PC-9 (cell line): ENCODE measurements at regions not wholly inside any gene's neighbourhood (a gene's known extent, or its start where the extent isn't known, plus 50 kb on each side); places are given as distances from the start of the nearest gene placed in this dataset.

Source experiments
- BruUV-seq: library from RNA; stranded (reverse); fragments of 400-500 nt; replicated peaks from 2 replicates; lab custom pipeline; 2021; lab: Mats Ljungman, UMichigan
- CTCF ChIA-PET: fragments of 300-600 bp; sonication (Branson Sonifier 250); formaldehyde crosslinking; loops from one replicate; lab custom pipeline; 2022; ENCODE audit warnings: antibody characterized with exemption; lab: Charles Lee
- POLR2A ChIA-PET: fragments of 300-600 bp; sonication (Branson Sonifier 250); formaldehyde crosslinking; loops from one replicate; lab custom pipeline; 2022; ENCODE audit warnings: antibody characterized with exemption; ENCODE audit not compliant: unreplicated experiment; lab: Charles Lee
- DNase-seq, 2 experiments: peaks; one replicate each; pipeline versions ENCODE4 v3.0.0 to v3.0.0-alpha.2; 2015 to 2022; ENCODE audit warnings: mixed read lengths in 1 of 2
- H2AFZ ChIP-seq: fragments of 200-600 bp; sonication (generic); 2 replicates; pipeline ENCODE4 v1.8.1; 2017; ENCODE audit warnings: antibody characterized with exemption
- H3F3A ChIP-seq: fragments of 200-600 bp; sonication (generic); 2 replicates; pipeline ENCODE4 v1.8.1; 2017; ENCODE audit warnings: antibody characterized with exemption, mild to moderate bottlenecking, low read depth; ENCODE audit not compliant: insufficient read depth
- H3K27ac ChIP-seq: fragments of 200-600 bp; sonication (generic); 2 replicates; pipeline ENCODE4 v1.6.1; 2016; ENCODE audit warnings: mixed run types
- H3K27me3 ChIP-seq: fragments of 200-600 bp; sonication (generic); 2 replicates; pipeline ENCODE4 v1.6.1; 2016; ENCODE audit warnings: low read depth, mixed run types; ENCODE audit not compliant: insufficient read depth
- H3K36me3 ChIP-seq: fragments of 200-600 bp; sonication (generic); 2 replicates; pipeline ENCODE4 v1.6.1; 2016; ENCODE audit warnings: low read depth, mixed run types
- H3K4me1 ChIP-seq: fragments of 200-600 bp; sonication (generic); replicated peaks from 2 replicates; pipeline ENCODE4 v1.6.1; 2016; ENCODE audit warnings: mixed run types; ENCODE audit not compliant: insufficient read depth
- H3K4me2 ChIP-seq: fragments of 200-600 bp; sonication (generic); 2 replicates; pipeline ENCODE4 v1.6.1; 2017; ENCODE audit warnings: mixed run types
- H3K4me3 ChIP-seq: fragments of 200-600 bp; sonication (generic); 2 replicates; pipeline ENCODE4 v1.6.1; 2016; ENCODE audit warnings: mixed run types
- H3K79me2 ChIP-seq: fragments of 200-600 bp; sonication (generic); 2 replicates; pipeline ENCODE4 v1.6.1; 2017; ENCODE audit warnings: low read depth, mixed run types
- H3K9me2 ChIP-seq: fragments of 200-600 bp; sonication (generic); 2 replicates; pipeline ENCODE4 v1.8.1; 2017; ENCODE audit warnings: mild to moderate bottlenecking; ENCODE audit not compliant: insufficient read depth
- H3K9me3 ChIP-seq: fragments of 200-600 bp; sonication (generic); 2 replicates; pipeline ENCODE4 v1.8.1; 2016; ENCODE audit warnings: low read depth; ENCODE audit not compliant: insufficient read depth
- H4K20me1 ChIP-seq: fragments of 200-600 bp; sonication (generic); 2 replicates; pipeline ENCODE4 v1.8.1; 2017; ENCODE audit not compliant: insufficient read depth
- CTCF ChIP-seq: fragments of 200-600 bp; sonication (generic); conservative IDR thresholded peaks from 2 replicates; pipeline ENCODE4 v1.6.1; 2017; ENCODE audit warnings: mixed run types, antibody characterized with exemption, mild to moderate bottlenecking, moderate library complexity
- EZH2 ChIP-seq: fragments of 200-600 bp; sonication (generic); IDR thresholded peaks from 2 replicates; pipeline ENCODE4 v1.8.0; 2017; ENCODE audit warnings: antibody characterized with exemption, low read depth
- intact Hi-C: fragments of 100-400 bp; cut with micrococcal nuclease; formaldehyde crosslinking; loops from one replicate; pipeline ENCODE4 v1.10.0; 2022; ENCODE audit not compliant: unreplicated experiment

GRCh38 chr7:108848486-108848885, 278.8 kb downstream of the DNAJB9 start:
- TF ChIP-seq CTCF (no peak), EZH2 (no peak)
- H2AFZ ChIP-seq, result no peak overlapping the region
- no peaks in the 10 kb centered on the region for H4K20me1 ChIP-seq
- intact Hi-C loops, result no loop called here
- no peaks in the 10 kb centered on the region for H3K9me3 ChIP-seq
- H3K79me2 ChIP-seq, result no peaks in the 10 kb centered on the region
- no peaks in the 10 kb centered on the region for H3K27me3 ChIP-seq
- no peaks in the 10 kb centered on the region for H3K9me2 ChIP-seq
- CTCF ChIA-PET, result no interaction called here
- no TSS peak for BruUV-seq
- H3K27ac ChIP-seq, result no peak overlapping the region
- H3K4me2 ChIP-seq, result no peak overlapping the region
- no peak for DNase-seq
- POLR2A ChIA-PET, result no interaction called here
- no peak overlapping the region for H3K4me3 ChIP-seq
- H3K4me1 ChIP-seq, result no peaks in the 10 kb centered on the region
- H3K36me3 ChIP-seq, result no peaks in the 10 kb centered on the region
- no peaks in the 10 kb centered on the region for H3F3A ChIP-seq

GRCh38 chr7:108860615-108861014, 290.9 kb downstream of the DNAJB9 start:
- BruUV-seq, result no TSS peak
- no peaks in the 10 kb centered on the region for H3F3A ChIP-seq
- H3K36me3 ChIP-seq, result no peaks in the 10 kb centered on the region
- H4K20me1 ChIP-seq, result no peaks in the 10 kb centered on the region
- intact Hi-C loops, result no loop called here
- H3K9me2 ChIP-seq, result no peaks in the 10 kb centered on the region
- no peak overlapping the region for H3K27ac ChIP-seq
- H3K4me3 ChIP-seq, result no peak overlapping the region
- ChIA-PET POLR2A (no interaction called here), CTCF (no interaction called here)
- TF ChIP-seq CTCF (no peak), EZH2 (no peak)
- no peaks in the 10 kb centered on the region for H3K27me3 ChIP-seq
- H3K9me3 ChIP-seq, result no peaks in the 10 kb centered on the region
- H3K4me1 ChIP-seq, result no peaks in the 10 kb centered on the region
- no peaks in the 10 kb centered on the region for H3K79me2 ChIP-seq
- no peak for DNase-seq
- no peak overlapping the region for H2AFZ ChIP-seq
- H3K4me2 ChIP-seq, result no peak overlapping the region

- CTCF ChIA-PET, result no interaction called here
- POLR2A ChIA-PET, result no interaction called here
- BruUV-seq, result no TSS peak
Observed at GRCh38 chr7:108861071-108861470, 291.4 kb downstream of the DNAJB9 start.

More at GRCh38 chr7:108861071-108861470, 291.4 kb downstream of the DNAJB9 start:
- DNase-seq, result no peak
- H3K27me3 ChIP-seq, result no peaks in the 10 kb centered on the region
- no peaks in the 10 kb centered on the region for H3F3A ChIP-seq
- H3K79me2 ChIP-seq, result no peaks in the 10 kb centered on the region
- no peaks in the 10 kb centered on the region for H3K9me2 ChIP-seq
- H2AFZ ChIP-seq, result no peak overlapping the region
- intact Hi-C loops, result no loop called here
- no peaks in the 10 kb centered on the region for H4K20me1 ChIP-seq
- no peaks in the 10 kb centered on the region for H3K4me1 ChIP-seq
- H3K4me2 ChIP-seq, result no peak overlapping the region
- H3K36me3 ChIP-seq, result no peaks in the 10 kb centered on the region
- H3K27ac ChIP-seq, result no peak overlapping the region
- no peak overlapping the region for H3K4me3 ChIP-seq
- H3K9me3 ChIP-seq, result no peaks in the 10 kb centered on the region
- TF ChIP-seq CTCF (no peak), EZH2 (no peak)
